Upper lobe of right lung (tissue), 1 donor: ENCODE measurements at regions not wholly inside any gene's neighbourhood (a gene's known extent, or its start where the extent isn't known, plus 50 kb on each side); places are given as distances from the start of the nearest gene placed in this dataset.

ENCODE experiments used
- ATAC-seq: fragments of 200-7000 bp; cut with Tn5 transposase; one replicate; pipeline ENCODE4 v1.9.1; 2020; ENCODE audit warnings: mild to moderate bottlenecking, moderate library complexity
- DNase-seq: peaks from one replicate; pipeline ENCODE4 v3.0.0-alpha.2; 2020
- H3K27ac ChIP-seq: fragments of 200-600 bp; one replicate; pipeline ENCODE4 v1.8.0; 2022
- H3K27me3 ChIP-seq: fragments of 200-600 bp; one replicate; pipeline ENCODE4 v1.8.0; 2022; ENCODE audit warnings: mild to moderate bottlenecking
- H3K36me3 ChIP-seq: fragments of 200-600 bp; one replicate; pipeline ENCODE4 v1.8.0; 2022
- H3K4me1 ChIP-seq: fragments of 200-600 bp; one replicate; pipeline ENCODE4 v1.8.0; 2022
- H3K4me3 ChIP-seq: fragments of 200-600 bp; one replicate; pipeline ENCODE4 v1.8.0; 2022; ENCODE audit warnings: mild to moderate bottlenecking
- H3K9me3 ChIP-seq: fragments of 200-600 bp; one replicate; pipeline ENCODE4 v1.8.0; 2022
- intact Hi-C: fragments of 100-400 bp; cut with DNase I; formaldehyde crosslinking; loops from one replicate; pipeline ENCODE4 v1.11.0; 2022
- TF ChIP-seq, protein P1 (sequence below): fragments of 200-600 bp; IDR thresholded peaks from one replicate; pipeline ENCODE4 v1.8.0; 2022; ENCODE audit warnings: antibody characterized with exemption
- donor health status: DM: no; HTN: yes; CAD: no; lungs with severe emphysema.

DNA sequence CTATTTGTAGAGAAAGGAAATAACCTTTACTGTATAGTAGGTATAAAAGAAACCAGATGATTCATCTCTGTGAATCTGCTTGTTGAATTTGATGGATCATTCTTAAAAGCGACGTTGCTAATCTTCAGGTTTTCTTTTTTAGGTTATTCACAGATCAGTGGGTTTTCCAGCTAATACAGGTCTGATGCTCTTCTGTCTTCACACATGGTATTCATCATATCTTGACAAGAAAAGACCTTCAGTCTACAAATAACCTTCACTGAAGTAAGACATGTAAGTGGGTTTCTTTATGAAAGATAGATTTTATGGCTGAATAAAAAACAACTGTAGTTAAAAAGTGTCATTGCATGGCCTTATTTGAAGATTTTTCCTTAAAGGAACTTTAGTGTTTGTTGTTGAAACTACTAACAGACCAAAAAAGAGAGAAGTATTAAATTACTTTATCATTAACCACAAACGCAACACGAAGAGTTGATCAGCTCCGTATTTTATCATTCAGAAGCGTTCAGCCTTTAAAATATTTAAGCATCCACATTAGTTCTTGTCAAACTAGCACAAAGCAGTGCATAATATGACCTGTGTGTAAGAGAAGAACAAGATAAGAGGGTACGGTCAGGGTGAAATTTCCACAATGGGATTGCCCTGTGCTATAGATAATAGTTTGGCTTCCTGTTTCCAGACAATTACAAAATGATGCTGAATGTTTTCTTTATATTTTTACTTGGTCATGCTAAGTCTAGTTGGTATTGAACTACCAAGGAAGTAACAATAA is 299.5 kb downstream of the MZT1 start:
- ATAC-seq (no peak), DNase-seq (no peak)
- Histone ChIP-seq H3K27ac (no peak overlapping the region), H3K4me3 (no peak overlapping the region), H3K4me1 (no peaks in the 10 kb centered on the region), H3K36me3 (no peaks in the 10 kb centered on the region), H3K9me3 (no peaks in the 10 kb centered on the region), H3K27me3 (no peaks in the 10 kb centered on the region)
- TF ChIP-seq, protein P1, sequence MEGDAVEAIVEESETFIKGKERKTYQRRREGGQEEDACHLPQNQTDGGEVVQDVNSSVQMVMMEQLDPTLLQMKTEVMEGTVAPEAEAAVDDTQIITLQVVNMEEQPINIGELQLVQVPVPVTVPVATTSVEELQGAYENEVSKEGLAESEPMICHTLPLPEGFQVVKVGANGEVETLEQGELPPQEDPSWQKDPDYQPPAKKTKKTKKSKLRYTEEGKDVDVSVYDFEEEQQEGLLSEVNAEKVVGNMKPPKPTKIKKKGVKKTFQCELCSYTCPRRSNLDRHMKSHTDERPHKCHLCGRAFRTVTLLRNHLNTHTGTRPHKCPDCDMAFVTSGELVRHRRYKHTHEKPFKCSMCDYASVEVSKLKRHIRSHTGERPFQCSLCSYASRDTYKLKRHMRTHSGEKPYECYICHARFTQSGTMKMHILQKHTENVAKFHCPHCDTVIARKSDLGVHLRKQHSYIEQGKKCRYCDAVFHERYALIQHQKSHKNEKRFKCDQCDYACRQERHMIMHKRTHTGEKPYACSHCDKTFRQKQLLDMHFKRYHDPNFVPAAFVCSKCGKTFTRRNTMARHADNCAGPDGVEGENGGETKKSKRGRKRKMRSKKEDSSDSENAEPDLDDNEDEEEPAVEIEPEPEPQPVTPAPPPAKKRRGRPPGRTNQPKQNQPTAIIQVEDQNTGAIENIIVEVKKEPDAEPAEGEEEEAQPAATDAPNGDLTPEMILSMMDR: no peak
- intact Hi-C loops: no loop called here

DNA sequence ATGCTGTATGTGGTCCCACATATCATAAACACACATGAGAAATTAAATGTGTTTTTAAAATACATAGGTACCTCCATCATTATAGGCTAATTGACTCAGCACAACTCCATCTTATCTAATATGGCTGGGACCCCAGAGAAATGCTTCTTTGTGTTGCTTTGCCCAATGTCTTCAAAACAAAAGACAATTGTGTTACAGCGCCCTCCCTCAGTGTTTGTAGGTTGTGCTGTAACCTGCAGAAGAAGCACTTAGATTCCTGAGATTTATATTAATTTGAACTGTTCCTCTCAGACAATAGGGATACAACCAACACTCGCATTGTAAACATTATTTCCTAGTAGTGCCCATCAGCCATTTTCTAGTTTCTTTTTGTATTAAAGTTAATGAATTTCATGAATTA is 303.4 kb downstream of the MZT1 start:
- Histone ChIP-seq H3K27me3 (no peaks in the 10 kb centered on the region), H3K4me3 (no peak overlapping the region), H3K27ac (no peak overlapping the region), H3K9me3 (no peaks in the 10 kb centered on the region), H3K36me3 (no peaks in the 10 kb centered on the region), H3K4me1 (no peaks in the 10 kb centered on the region)
- DNase-seq (no peak), ATAC-seq (no peak)
- intact Hi-C loops: no loop called here
- TF ChIP-seq, protein P1: no peak

GRCh38 chr13:72415817-72416216 is 311.6 kb downstream of the MZT1 start:
- ATAC-seq (no peak), DNase-seq (no peak)
- Histone ChIP-seq H3K4me3 (no peak overlapping the region), H3K27ac (no peak overlapping the region), H3K27me3 (no peaks in the 10 kb centered on the region), H3K36me3 (no peaks in the 10 kb centered on the region), H3K9me3 (no peaks in the 10 kb centered on the region), H3K4me1 (no peaks in the 10 kb centered on the region)
- TF ChIP-seq, protein P1: no peak
- intact Hi-C loops: no loop called here

DNA sequence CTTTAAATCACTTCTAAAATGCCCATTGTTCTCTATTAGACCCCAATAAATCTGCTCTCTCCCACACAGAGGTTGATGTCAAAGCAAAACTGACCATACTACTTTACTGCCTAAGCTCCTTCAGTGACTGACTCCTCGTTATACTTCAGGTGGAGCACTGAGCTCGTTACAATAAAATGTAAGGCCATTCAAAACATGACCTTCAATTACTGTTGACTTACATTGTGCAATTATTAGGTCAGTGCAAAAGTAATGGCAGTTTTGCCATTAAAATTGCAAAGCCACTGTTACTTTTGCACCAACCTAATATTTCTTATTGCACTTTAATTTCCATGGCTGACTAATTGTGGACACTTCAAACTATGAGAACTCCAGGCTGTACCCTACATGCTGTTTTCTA is 314.9 kb downstream of the MZT1 start:
- Histone ChIP-seq H3K4me3 (no peak overlapping the region), H3K4me1 (no peaks in the 10 kb centered on the region), H3K27ac (no peak overlapping the region), H3K36me3 (no peaks in the 10 kb centered on the region), H3K9me3 (no peaks in the 10 kb centered on the region), H3K27me3 (no peaks in the 10 kb centered on the region)
- intact Hi-C loops: no loop called here
- TF ChIP-seq, protein P1: no peak
- no peak for ATAC-seq
- DNase-seq: no peak

DNA sequence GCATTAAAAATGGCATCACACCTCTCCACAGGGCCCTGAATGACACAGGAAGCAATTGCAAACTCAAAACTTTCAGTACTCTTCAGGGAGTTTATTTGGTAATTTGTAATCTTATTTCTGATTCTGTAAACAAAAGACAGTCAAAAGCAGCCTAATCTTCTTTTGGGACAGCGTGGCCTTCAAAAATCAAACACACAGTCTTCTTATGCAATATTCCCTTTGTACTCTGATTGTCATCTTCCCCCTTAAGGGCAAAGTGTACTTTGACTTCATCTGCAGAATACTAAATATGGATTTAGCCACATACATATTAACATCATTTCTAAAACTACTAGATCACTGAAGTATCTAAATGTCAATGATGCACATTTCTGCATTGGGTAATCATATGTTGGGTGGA is 322.0 kb downstream of the MZT1 start:
- no peak overlapping the region for H3K27ac ChIP-seq
- TF ChIP-seq, protein P1: no peak
- no peaks in the 10 kb centered on the region for H3K9me3 ChIP-seq
- no peak for DNase-seq
- no peaks in the 10 kb centered on the region for H3K4me1 ChIP-seq
- intact Hi-C loops: no loop called here
- no peak for ATAC-seq
- no peak overlapping the region for H3K4me3 ChIP-seq
- H3K27me3 ChIP-seq: no peaks in the 10 kb centered on the region
- H3K36me3 ChIP-seq: no peaks in the 10 kb centered on the region
